ENCODE measurements at regions not wholly inside any gene's neighbourhood (a gene's known extent, or its start where the extent isn't known, plus 50 kb on each side); places are given as distances from the start of the nearest gene placed in this dataset.

DNA sequence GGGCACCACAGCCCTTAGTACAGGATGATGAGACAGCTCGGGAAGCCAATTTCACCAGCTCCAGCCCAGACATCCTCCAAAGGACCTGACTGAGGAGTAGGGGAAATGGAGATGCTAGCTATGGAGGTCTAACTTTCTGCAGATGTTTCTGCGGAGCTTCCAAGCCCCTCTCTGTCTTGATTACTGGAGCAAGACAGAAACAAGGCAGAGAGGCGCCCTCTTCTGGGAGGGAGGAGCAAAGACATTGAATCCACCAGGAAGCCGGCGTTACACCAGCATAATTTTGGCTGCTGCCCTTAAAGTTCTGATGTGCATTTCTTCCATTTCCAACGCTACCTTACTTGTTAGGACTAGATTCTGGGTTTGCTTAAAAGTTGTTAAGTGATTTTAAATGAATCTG, 107.3 kb upstream of the HSD17B12 start:
- TF ChIP-seq SPI1 (IDR thresholded peaks at IDR 0.05; ENCODE audit: borderline replicate concordance, low read depth): no peak
- peak; percentile 84 for TF ChIP-seq CTCF (IDR thresholded peaks at IDR 0.05; ENCODE audit: insufficient read depth, low read length)
- peaks cover 78% of the 10 kb centered on the region for H3K27me3 ChIP-seq (ENCODE audit: insufficient read depth, poor library complexity, severe bottlenecking)
- H3K27ac ChIP-seq (replicated peaks): no peak overlapping the region
- H3K4me3 ChIP-seq (replicated peaks; ENCODE audit: insufficient read depth, low read length): no peak overlapping the region
- DNase-seq (ENCODE audit: low read depth in 1 of 2, low spot score in 1 of 2): peak in 1 of 2 experiments; percentile 29

GRCh38 chr11:43573873-43574272, 106.7 kb upstream of the HSD17B12 start:
- TF ChIP-seq, protein P1, sequence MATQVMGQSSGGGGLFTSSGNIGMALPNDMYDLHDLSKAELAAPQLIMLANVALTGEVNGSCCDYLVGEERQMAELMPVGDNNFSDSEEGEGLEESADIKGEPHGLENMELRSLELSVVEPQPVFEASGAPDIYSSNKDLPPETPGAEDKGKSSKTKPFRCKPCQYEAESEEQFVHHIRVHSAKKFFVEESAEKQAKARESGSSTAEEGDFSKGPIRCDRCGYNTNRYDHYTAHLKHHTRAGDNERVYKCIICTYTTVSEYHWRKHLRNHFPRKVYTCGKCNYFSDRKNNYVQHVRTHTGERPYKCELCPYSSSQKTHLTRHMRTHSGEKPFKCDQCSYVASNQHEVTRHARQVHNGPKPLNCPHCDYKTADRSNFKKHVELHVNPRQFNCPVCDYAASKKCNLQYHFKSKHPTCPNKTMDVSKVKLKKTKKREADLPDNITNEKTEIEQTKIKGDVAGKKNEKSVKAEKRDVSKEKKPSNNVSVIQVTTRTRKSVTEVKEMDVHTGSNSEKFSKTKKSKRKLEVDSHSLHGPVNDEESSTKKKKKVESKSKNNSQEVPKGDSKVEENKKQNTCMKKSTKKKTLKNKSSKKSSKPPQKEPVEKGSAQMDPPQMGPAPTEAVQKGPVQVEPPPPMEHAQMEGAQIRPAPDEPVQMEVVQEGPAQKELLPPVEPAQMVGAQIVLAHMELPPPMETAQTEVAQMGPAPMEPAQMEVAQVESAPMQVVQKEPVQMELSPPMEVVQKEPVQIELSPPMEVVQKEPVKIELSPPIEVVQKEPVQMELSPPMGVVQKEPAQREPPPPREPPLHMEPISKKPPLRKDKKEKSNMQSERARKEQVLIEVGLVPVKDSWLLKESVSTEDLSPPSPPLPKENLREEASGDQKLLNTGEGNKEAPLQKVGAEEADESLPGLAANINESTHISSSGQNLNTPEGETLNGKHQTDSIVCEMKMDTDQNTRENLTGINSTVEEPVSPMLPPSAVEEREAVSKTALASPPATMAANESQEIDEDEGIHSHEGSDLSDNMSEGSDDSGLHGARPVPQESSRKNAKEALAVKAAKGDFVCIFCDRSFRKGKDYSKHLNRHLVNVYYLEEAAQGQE (IDR thresholded peaks at IDR 0.05; ENCODE audit: insufficient replicate concordance, low read depth): no peak
- TF ChIP-seq GABPA (IDR thresholded peaks at IDR 0.05; ENCODE audit: low read depth): no peak
- peaks cover 81% of the 10 kb centered on the region for H3K27me3 ChIP-seq (ENCODE audit: insufficient read depth, poor library complexity, severe bottlenecking)
- no peak for DNase-seq (ENCODE audit: low read depth in 1 of 2, low spot score in 1 of 2)
- no peak overlapping the region for H3K4me3 ChIP-seq (replicated peaks; ENCODE audit: insufficient read depth, low read length)
- no peak overlapping the region for H3K27ac ChIP-seq (replicated peaks)

DNA sequence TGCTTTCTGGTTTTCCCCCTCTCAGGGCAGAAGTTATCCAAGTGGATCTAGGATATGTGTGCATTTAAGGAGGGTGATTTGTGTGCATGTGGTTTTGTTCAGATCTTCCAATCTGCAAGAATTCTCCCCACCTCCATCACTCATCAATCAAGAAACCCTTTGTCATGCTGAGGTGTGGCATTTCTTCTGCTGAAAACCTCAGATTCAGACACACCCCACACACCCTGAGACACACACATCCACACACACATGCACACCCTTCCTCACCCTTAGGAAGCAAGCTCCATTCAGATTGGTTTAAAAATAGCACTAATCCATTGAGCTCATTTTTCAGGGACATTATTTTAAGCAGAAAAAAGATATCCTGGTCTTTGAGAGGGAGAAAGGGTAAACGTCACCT, 106.1 kb upstream of the HSD17B12 start:
- Histone ChIP-seq H3K27ac (replicated peaks) (no peak overlapping the region), H3K27me3 (ENCODE audit: insufficient read depth, poor library complexity, severe bottlenecking) (peaks cover 81% of the 10 kb centered on the region), H3K4me3 (replicated peaks; ENCODE audit: insufficient read depth, low read length) (no peak overlapping the region)
- TF ChIP-seq SPI1 (IDR thresholded peaks at IDR 0.05; ENCODE audit: borderline replicate concordance, low read depth) (no peak), CTCF (IDR thresholded peaks at IDR 0.05; ENCODE audit: insufficient read depth, low read length) (no peak), GABPA (IDR thresholded peaks at IDR 0.05; ENCODE audit: low read depth) (no peak), POLR2AphosphoS5 (IDR thresholded peaks at IDR 0.05; ENCODE audit: low read depth) (no peak)
- TF ChIP-seq, protein P1 (IDR thresholded peaks at IDR 0.05; ENCODE audit: insufficient replicate concordance, low read depth): no peak
- DNase-seq (ENCODE audit: low read depth in 1 of 2, low spot score in 1 of 2): no peak

- H3K27me3 ChIP-seq (ENCODE audit: insufficient read depth, poor library complexity, severe bottlenecking): peaks cover 81% of the 10 kb centered on the region
- DNase-seq (ENCODE audit: low read depth in 1 of 2, low spot score in 1 of 2): no peak
- no peak overlapping the region for H3K4me3 ChIP-seq (replicated peaks; ENCODE audit: insufficient read depth, low read length)
These were observed 105.3 kb upstream of the HSD17B12 start for GRCh38 chr11:43574949-43575912.

More at GRCh38 chr11:43574949-43575912, 105.3 kb upstream of the HSD17B12 start:
- TF ChIP-seq CTCF (IDR thresholded peaks at IDR 0.05; ENCODE audit: insufficient read depth, low read length): no peak
- TF ChIP-seq, protein P1 (IDR thresholded peaks at IDR 0.05; ENCODE audit: insufficient replicate concordance, low read depth): peak; percentile 14
- no peak overlapping the region for H3K27ac ChIP-seq (replicated peaks)
